GM23338 (cell line): ENCODE measurements at regions not wholly inside any gene's neighbourhood (a gene's known extent, or its start where the extent isn't known, plus 50 kb on each side); places are given as distances from the start of the nearest gene placed in this dataset.

Experiments
- ATAC-seq: fragments of 200-7000 bp; cut with Tn5 transposase; 3 replicates; pipeline ENCODE4 v1.9.1; 2020
- DNase-seq: peaks from one replicate; pipeline ENCODE4 v3.0.0-alpha.2; 2015; ENCODE audit warnings: low spot score
- H2AFZ ChIP-seq: fragments of 200-600 bp; sonication (generic); 2 replicates; pipeline ENCODE4 v1.8.0; 2016; ENCODE audit warnings: antibody characterized with exemption, mild to moderate bottlenecking, moderate library complexity
- H3F3A ChIP-seq: fragments of 200-600 bp; sonication (generic); replicated peaks from 2 replicates; pipeline ENCODE4 v1.8.0; 2017; ENCODE audit warnings: antibody characterized with exemption, mixed run types, low read depth
- H3K27ac ChIP-seq: fragments of 200-600 bp; sonication (generic); 2 replicates; pipeline ENCODE4 v1.6.1; 2016; ENCODE audit warnings: low read depth
- H3K27me3 ChIP-seq: fragments of 200-600 bp; sonication (generic); 2 replicates; pipeline ENCODE4 v1.8.0; 2016; ENCODE audit warnings: mild to moderate bottlenecking, mixed run types, moderate library complexity; ENCODE audit not compliant: insufficient read depth
- H3K36me3 ChIP-seq: fragments of 200-600 bp; sonication (generic); 2 replicates; pipeline ENCODE4 v1.8.0; 2016; ENCODE audit warnings: mild to moderate bottlenecking; ENCODE audit not compliant: insufficient read depth
- H3K4me1 ChIP-seq: fragments of 200-600 bp; sonication (generic); 2 replicates; pipeline ENCODE4 v1.8.0; 2016; ENCODE audit warnings: mild to moderate bottlenecking, moderate library complexity; ENCODE audit not compliant: insufficient read depth
- H3K4me2 ChIP-seq: fragments of 200-600 bp; sonication (generic); 2 replicates; pipeline ENCODE4 v1.7.1; 2017; ENCODE audit warnings: mixed run types
- H3K4me3 ChIP-seq: fragments of 200-600 bp; sonication (generic); 2 replicates; pipeline ENCODE4 v1.6.1; 2016; ENCODE audit warnings: mixed run types
- H3K79me2 ChIP-seq: fragments of 200-600 bp; sonication (generic); replicated peaks from 2 replicates; pipeline ENCODE4 v1.8.0; 2017; ENCODE audit warnings: mild to moderate bottlenecking; ENCODE audit not compliant: insufficient read depth
- H3K9me2 ChIP-seq: fragments of 200-600 bp; sonication (generic); 2 replicates; pipeline ENCODE4 v1.8.0; 2017; ENCODE audit not compliant: insufficient read depth
- H4K20me1 ChIP-seq: fragments of 200-600 bp; sonication (generic); replicated peaks from 2 replicates; pipeline ENCODE4 v1.8.0; 2017; ENCODE audit warnings: mild to moderate bottlenecking; ENCODE audit not compliant: insufficient read depth
- H3K27ac Mint-ChIP-seq: 2 replicates; pipeline ENCODE4 v1.8.0; 2020; ENCODE audit warnings: inconsistent platforms, mild to moderate bottlenecking, moderate library complexity, mixed read lengths
- H3K27me3 Mint-ChIP-seq: 3 replicates; pipeline ENCODE4 v1.8.0; 2022; ENCODE audit warnings: low read depth, mild to moderate bottlenecking, moderate library complexity, mixed read lengths, inconsistent platforms; ENCODE audit not compliant: insufficient read depth, poor library complexity
- H3K36me3 Mint-ChIP-seq: 3 replicates; pipeline ENCODE4 v1.8.0; 2021; ENCODE audit warnings: low read depth, mild to moderate bottlenecking, inconsistent platforms, moderate library complexity, mixed read lengths
- H3K4me1 Mint-ChIP-seq: 3 replicates; pipeline ENCODE4 v1.8.0; 2020; ENCODE audit warnings: mild to moderate bottlenecking, inconsistent platforms, mixed read lengths
- H3K4me3 Mint-ChIP-seq: 3 replicates; pipeline ENCODE4 v1.8.0; 2021; ENCODE audit warnings: moderate library complexity, mild to moderate bottlenecking, inconsistent platforms, mixed read lengths
- H3K9me3 Mint-ChIP-seq: 3 replicates; pipeline ENCODE4 v1.8.0; 2020; ENCODE audit warnings: moderate library complexity, mild to moderate bottlenecking, inconsistent platforms, mixed read lengths
- EZH2 ChIP-seq: fragments of 200-600 bp; sonication (generic); IDR thresholded peaks from one replicate; pipeline ENCODE4 v1.8.0; 2017; ENCODE audit warnings: antibody characterized with exemption, mild to moderate bottlenecking, low read depth; ENCODE audit not compliant: unreplicated experiment
- EZH2phosphoT487 ChIP-seq: fragments of 200-600 bp; sonication (generic); IDR thresholded peaks from one replicate; pipeline ENCODE4 v1.8.1; 2018; ENCODE audit warnings: antibody characterized with exemption; ENCODE audit not compliant: unreplicated experiment
- JUNB ChIP-seq: IDR thresholded peaks from one replicate; pipeline ENCODE4 v1.6.1; 2016; ENCODE audit warnings: antibody characterized with exemption; ENCODE audit not compliant: unreplicated experiment
- NANOG ChIP-seq: IDR thresholded peaks from 2 replicates; pipeline ENCODE4 v1.6.1; 2016; ENCODE audit warnings: antibody characterized with exemption, borderline replicate concordance
- POLR2AphosphoS5 ChIP-seq: IDR thresholded peaks from 2 replicates; pipeline ENCODE4 v1.6.1; 2016; ENCODE audit warnings: antibody characterized with exemption, low read depth
- STAT1 ChIP-seq: IDR thresholded peaks from one replicate; pipeline ENCODE4 v1.6.1; 2016; ENCODE audit warnings: antibody characterized with exemption; ENCODE audit not compliant: unreplicated experiment
- ZNF114 ChIP-seq: fragments of 250-450 bp; sonication (Bioruptor Pico); IDR thresholded peaks from 2 replicates; pipeline ENCODE4 v1.5.0; 2020; ENCODE audit warnings: mild to moderate bottlenecking, moderate library complexity
- ZNF331 ChIP-seq: fragments of 250-450 bp; sonication (Bioruptor Pico); IDR thresholded peaks from 2 replicates; pipeline ENCODE4 v1.5.0; 2020; ENCODE audit warnings: low read depth, mild to moderate bottlenecking, moderate library complexity
- TF ChIP-seq, protein P1 (sequence below): fragments of 250-450 bp; sonication (Bioruptor Pico); IDR thresholded peaks from 2 replicates; pipeline ENCODE4 v1.5.0; 2020; ENCODE audit warnings: mild to moderate bottlenecking, moderate library complexity
- TF ChIP-seq, protein P2 (sequence below): IDR thresholded peaks from 2 replicates; pipeline ENCODE4 v1.6.1; 2016; ENCODE audit warnings: antibody characterized with exemption

DNA sequence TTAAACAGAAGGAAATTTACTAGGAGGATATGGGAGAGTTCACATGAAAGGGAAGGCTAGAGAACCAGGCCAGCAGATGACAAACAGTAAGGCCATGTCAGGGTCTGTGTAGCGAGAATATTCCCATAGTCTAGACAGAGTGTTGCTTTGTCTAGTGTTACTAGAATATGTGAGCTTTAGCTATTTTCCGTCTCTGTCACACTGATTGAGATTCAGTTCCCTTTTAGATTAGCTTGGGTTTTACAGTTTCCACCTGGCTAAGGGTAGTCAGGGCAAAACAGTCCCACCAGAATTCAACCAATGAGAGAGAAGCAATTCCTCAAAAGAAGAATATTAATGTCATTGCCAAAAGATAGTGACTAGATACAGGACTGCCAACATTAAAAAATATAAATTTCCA is 82.8 kb upstream of the MDM1 start:
- Histone ChIP-seq H3K36me3 (no peaks in the 10 kb centered on the region), H2AFZ (0 out of 2 replicates have a peak overlapping the region, but pooled peaks have one; percentile 52), H4K20me1 (no peaks in the 10 kb centered on the region), H3K9me2 (no peaks in the 10 kb centered on the region), H3K79me2 (no peaks in the 10 kb centered on the region), H3K27ac (no peak overlapping the region), H3K27me3 (no peaks in the 10 kb centered on the region), H3K4me2 (no peak overlapping the region), H3K4me3 (no peak overlapping the region), H3F3A (no peaks in the 10 kb centered on the region), H3K4me1 (no peaks in the 10 kb centered on the region)
- no peak overlapping the region for H3K4me3 Mint-ChIP-seq
- no peaks in the 10 kb centered on the region for H3K36me3 Mint-ChIP-seq
- H3K9me3 Mint-ChIP-seq, result peaks cover 7% of the 10 kb centered on the region
- peaks cover 3% of the 10 kb centered on the region; the same call in 2 of the 3 replicates for H3K4me1 Mint-ChIP-seq
- TF ChIP-seq STAT1, result no peak
- no peak for TF ChIP-seq EZH2
- TF ChIP-seq, protein P1, sequence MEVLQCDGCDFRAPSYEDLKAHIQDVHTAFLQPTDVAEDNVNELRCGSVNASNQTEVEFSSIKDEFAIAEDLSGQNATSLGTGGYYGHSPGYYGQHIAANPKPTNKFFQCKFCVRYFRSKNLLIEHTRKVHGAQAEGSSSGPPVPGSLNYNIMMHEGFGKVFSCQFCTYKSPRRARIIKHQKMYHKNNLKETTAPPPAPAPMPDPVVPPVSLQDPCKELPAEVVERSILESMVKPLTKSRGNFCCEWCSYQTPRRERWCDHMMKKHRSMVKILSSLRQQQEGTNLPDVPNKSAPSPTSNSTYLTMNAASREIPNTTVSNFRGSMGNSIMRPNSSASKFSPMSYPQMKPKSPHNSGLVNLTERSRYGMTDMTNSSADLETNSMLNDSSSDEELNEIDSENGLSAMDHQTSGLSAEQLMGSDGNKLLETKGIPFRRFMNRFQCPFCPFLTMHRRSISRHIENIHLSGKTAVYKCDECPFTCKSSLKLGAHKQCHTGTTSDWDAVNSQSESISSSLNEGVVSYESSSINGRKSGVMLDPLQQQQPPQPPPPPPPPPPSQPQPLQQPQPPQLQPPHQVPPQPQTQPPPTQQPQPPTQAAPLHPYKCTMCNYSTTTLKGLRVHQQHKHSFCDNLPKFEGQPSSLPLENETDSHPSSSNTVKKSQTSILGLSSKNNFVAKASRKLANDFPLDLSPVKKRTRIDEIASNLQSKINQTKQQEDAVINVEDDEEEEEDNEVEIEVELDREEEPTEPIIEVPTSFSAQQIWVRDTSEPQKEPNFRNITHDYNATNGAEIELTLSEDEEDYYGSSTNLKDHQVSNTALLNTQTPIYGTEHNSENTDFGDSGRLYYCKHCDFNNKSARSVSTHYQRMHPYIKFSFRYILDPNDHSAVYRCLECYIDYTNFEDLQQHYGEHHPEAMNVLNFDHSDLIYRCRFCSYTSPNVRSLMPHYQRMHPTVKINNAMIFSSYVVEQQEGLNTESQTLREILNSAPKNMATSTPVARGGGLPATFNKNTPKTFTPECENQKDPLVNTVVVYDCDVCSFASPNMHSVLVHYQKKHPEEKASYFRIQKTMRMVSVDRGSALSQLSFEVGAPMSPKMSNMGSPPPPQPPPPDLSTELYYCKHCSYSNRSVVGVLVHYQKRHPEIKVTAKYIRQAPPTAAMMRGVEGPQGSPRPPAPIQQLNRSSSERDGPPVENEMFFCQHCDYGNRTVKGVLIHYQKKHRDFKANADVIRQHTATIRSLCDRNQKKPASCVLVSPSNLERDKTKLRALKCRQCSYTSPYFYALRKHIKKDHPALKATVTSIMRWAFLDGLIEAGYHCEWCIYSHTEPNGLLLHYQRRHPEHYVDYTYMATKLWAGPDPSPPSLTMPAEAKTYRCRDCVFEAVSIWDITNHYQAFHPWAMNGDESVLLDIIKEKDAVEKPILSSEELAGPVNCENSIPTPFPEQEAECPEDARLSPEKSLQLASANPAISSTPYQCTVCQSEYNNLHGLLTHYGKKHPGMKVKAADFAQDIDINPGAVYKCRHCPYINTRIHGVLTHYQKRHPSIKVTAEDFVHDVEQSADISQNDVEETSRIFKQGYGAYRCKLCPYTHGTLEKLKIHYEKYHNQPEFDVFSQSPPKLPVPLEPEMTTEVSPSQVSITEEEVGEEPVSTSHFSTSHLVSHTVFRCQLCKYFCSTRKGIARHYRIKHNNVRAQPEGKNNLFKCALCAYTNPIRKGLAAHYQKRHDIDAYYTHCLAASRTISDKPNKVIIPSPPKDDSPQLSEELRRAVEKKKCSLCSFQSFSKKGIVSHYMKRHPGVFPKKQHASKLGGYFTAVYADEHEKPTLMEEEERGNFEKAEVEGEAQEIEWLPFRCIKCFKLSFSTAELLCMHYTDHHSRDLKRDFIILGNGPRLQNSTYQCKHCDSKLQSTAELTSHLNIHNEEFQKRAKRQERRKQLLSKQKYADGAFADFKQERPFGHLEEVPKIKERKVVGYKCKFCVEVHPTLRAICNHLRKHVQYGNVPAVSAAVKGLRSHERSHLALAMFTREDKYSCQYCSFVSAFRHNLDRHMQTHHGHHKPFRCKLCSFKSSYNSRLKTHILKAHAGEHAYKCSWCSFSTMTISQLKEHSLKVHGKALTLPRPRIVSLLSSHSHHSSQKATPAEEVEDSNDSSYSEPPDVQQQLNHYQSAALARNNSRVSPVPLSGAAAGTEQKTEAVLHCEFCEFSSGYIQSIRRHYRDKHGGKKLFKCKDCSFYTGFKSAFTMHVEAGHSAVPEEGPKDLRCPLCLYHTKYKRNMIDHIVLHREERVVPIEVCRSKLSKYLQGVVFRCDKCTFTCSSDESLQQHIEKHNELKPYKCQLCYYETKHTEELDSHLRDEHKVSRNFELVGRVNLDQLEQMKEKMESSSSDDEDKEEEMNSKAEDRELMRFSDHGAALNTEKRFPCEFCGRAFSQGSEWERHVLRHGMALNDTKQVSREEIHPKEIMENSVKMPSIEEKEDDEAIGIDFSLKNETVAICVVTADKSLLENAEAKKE (CRISPR knock-in tag), result no peak
- no peak for TF ChIP-seq POLR2AphosphoS5
- TF ChIP-seq ZNF331 (CRISPR knock-in tag), result no peak
- TF ChIP-seq ZNF114 (CRISPR knock-in tag), result no peak
- no peak for TF ChIP-seq JUNB
- no peak for TF ChIP-seq EZH2phosphoT487
- DNase-seq (no peak), ATAC-seq (no peak)
- no peak overlapping the region for H3K27ac Mint-ChIP-seq
- H3K27me3 Mint-ChIP-seq, result no peaks in the 10 kb centered on the region

DNA sequence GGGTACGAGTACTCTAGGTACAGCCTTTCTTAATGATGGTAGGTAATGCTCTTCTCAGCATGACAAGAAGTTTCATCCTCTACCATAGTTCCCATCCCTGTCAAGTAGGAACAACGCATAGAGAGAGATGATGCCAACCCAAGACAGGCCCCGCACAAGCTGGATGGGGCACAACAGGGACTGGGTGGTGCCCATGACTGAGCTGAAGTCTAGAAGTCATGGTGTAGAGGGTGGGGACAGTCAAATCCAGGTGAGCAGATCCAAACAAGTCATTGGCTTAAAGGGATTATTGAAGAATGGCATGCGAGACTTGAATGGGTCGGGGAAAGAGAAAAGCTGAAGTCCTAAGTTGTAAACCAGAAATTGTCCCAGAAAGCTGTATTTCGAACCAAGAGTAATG is 84.2 kb upstream of the MDM1 start:
- Mint-ChIP-seq H3K9me3 (peaks cover 7% of the 10 kb centered on the region), H3K4me1 (peaks cover 11% of the 10 kb centered on the region; the same call in 2 of the 3 replicates), H3K36me3 (no peaks in the 10 kb centered on the region), H3K27ac (no peak overlapping the region), H3K4me3 (no peak overlapping the region), H3K27me3 (no peaks in the 10 kb centered on the region)
- Histone ChIP-seq H3K4me1 (no peaks in the 10 kb centered on the region), H4K20me1 (no peaks in the 10 kb centered on the region), H3K79me2 (no peaks in the 10 kb centered on the region), H3K4me2 (no peak overlapping the region), H2AFZ (no peak overlapping the region), H3K4me3 (no peak overlapping the region), H3F3A (no peaks in the 10 kb centered on the region), H3K36me3 (no peaks in the 10 kb centered on the region), H3K9me2 (no peaks in the 10 kb centered on the region), H3K27me3 (no peaks in the 10 kb centered on the region), H3K27ac (no peak overlapping the region)
- no peak for DNase-seq
- no peak for TF ChIP-seq POLR2AphosphoS5
- no peak for TF ChIP-seq NANOG
- TF ChIP-seq, protein P2, sequence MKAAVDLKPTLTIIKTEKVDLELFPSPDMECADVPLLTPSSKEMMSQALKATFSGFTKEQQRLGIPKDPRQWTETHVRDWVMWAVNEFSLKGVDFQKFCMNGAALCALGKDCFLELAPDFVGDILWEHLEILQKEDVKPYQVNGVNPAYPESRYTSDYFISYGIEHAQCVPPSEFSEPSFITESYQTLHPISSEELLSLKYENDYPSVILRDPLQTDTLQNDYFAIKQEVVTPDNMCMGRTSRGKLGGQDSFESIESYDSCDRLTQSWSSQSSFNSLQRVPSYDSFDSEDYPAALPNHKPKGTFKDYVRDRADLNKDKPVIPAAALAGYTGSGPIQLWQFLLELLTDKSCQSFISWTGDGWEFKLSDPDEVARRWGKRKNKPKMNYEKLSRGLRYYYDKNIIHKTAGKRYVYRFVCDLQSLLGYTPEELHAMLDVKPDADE, result no peak
- TF ChIP-seq ZNF331 (CRISPR knock-in tag), result no peak
- no peak for ATAC-seq
